Esophagus squamous epithelium (tissue), 4 donors: ENCODE measurements at regions not wholly inside any gene's neighbourhood (a gene's known extent, or its start where the extent isn't known, plus 50 kb on each side); places are given as distances from the start of the nearest gene placed in this dataset.

Experiments used
- CTCF ChIP-seq, 6 experiments: fragments of 450-650 bp in 4 of 6; fragments of 200-600 bp in 2 of 6; sonication (generic) in 2 of 6; IDR thresholded peaks; one replicate each; pipeline ENCODE4 v1.5.1; 2016 to 2019; ENCODE audit warnings: antibody characterized with exemption in 6 of 6, mild to moderate bottlenecking in 4 of 6, moderate library complexity in 4 of 6
- POLR2A ChIP-seq, 4 donors: fragments of 450-650 bp; IDR thresholded peaks; one replicate each; pipeline ENCODE4 v1.6.1; 2017; ENCODE audit warnings: antibody characterized with exemption in 4 of 4, mild to moderate bottlenecking in 4 of 4, moderate library complexity in 3 of 4

GRCh38 chr2:147368306-147368705 lies 476.5 kb upstream of the ACVR2A start:
- TF ChIP-seq CTCF (IDR thresholded peaks at IDR 0.05) (no peak), POLR2A (IDR thresholded peaks at IDR 0.05) (no peak)
